Liver (tissue), 8 donors: ENCODE measurements at regions not wholly inside any gene's neighbourhood (a gene's known extent, or its start where the extent isn't known, plus 50 kb on each side); places are given as distances from the start of the nearest gene placed in this dataset.

Source experiments
- DNase-seq: peaks from one replicate; pipeline ENCODE4 v3.0.0-alpha.2; 2017; ENCODE audit warnings: low spot score
- H3K27ac ChIP-seq, 2 donors: one replicate each; pipeline ENCODE4 v1.7.0; 2013; ENCODE audit warnings: inconsistent platforms in 2 of 2, low read length in 2 of 2, control low read depth in 1 of 2, low read depth in 1 of 2, mild to moderate bottlenecking in 1 of 2
- H3K27me3 ChIP-seq, 4 donors: one replicate each; pipeline versions ENCODE4 v1.6.1 to v1.7.0; 2013; ENCODE audit warnings: low read length in 3 of 4, inconsistent platforms in 1 of 4, mild to moderate bottlenecking in 1 of 4, moderate library complexity in 1 of 4; ENCODE audit not compliant: control insufficient read depth in 4 of 4, insufficient read depth in 4 of 4
- H3K36me3 ChIP-seq, 4 donors: one replicate each; pipeline versions ENCODE4 v1.6.1 to v1.7.0; 2013; ENCODE audit warnings: low read length in 3 of 4, mild to moderate bottlenecking in 3 of 4, low read depth in 1 of 4, moderate library complexity in 1 of 4; ENCODE audit not compliant: control insufficient read depth in 4 of 4, insufficient read depth in 3 of 4
- H3K4me1 ChIP-seq, 4 donors: one replicate each; pipeline versions ENCODE4 v1.6.1 to v1.7.0; 2013; ENCODE audit warnings: low read length in 3 of 4, mild to moderate bottlenecking in 3 of 4, moderate library complexity in 1 of 4; ENCODE audit not compliant: control insufficient read depth in 4 of 4, insufficient read depth in 4 of 4
- H3K4me3 ChIP-seq, 3 donors: one replicate each; pipeline versions ENCODE4 v1.6.1 to v1.7.0; 2013; ENCODE audit warnings: low read length in 3 of 3, control low read depth in 1 of 3, low read depth in 1 of 3, mild to moderate bottlenecking in 1 of 3
- H3K9ac ChIP-seq, 2 donors: one replicate each; pipeline ENCODE4 v1.7.0; 2013; ENCODE audit warnings: low read length in 2 of 2, mild to moderate bottlenecking in 2 of 2, moderate library complexity in 2 of 2, control low read depth in 1 of 2, low read depth in 1 of 2
- H3K9me3 ChIP-seq, 4 donors: one replicate each; pipeline versions ENCODE4 v1.6.1 to v1.7.0; 2013; ENCODE audit warnings: low read length in 3 of 4; ENCODE audit not compliant: control insufficient read depth in 4 of 4
- EGR1 ChIP-seq, 2 donors: IDR thresholded peaks; 2 replicates each; pipeline ENCODE4 v1.6.1; 2016 to 2018; ENCODE audit warnings: antibody characterized with exemption in 2 of 2, low read depth in 2 of 2
- FOXA1 ChIP-seq: IDR thresholded peaks from 2 replicates; pipeline ENCODE4 v1.6.1; 2016; ENCODE audit warnings: antibody characterized with exemption
- FOXA2 ChIP-seq: IDR thresholded peaks from 2 replicates; pipeline ENCODE4 v1.6.1; 2016; ENCODE audit warnings: antibody characterized with exemption
- GABPA ChIP-seq, 2 donors: IDR thresholded peaks in 1 of 2; conservative IDR thresholded peaks in 1 of 2; 2 replicates each; pipeline ENCODE4 v1.6.1; 2016; ENCODE audit warnings: antibody characterized with exemption in 2 of 2, mild to moderate bottlenecking in 1 of 2, moderate library complexity in 1 of 2
- HNF4A ChIP-seq, 2 donors: conservative IDR thresholded peaks; 2 replicates each; pipeline ENCODE4 v1.6.1; 2016; ENCODE audit warnings: antibody characterized with exemption in 2 of 2, mild to moderate bottlenecking in 2 of 2
- HNF4G ChIP-seq: IDR thresholded peaks from 2 replicates; pipeline ENCODE4 v1.6.1; 2016; ENCODE audit warnings: antibody characterized with exemption
- JUND ChIP-seq, 2 donors: IDR thresholded peaks; 2 replicates each; pipeline ENCODE4 v1.6.1; 2016; ENCODE audit warnings: antibody characterized with exemption in 2 of 2
- NR2F2 ChIP-seq: IDR thresholded peaks from 2 replicates; pipeline ENCODE4 v1.6.1; 2016; ENCODE audit warnings: antibody characterized with exemption
- RAD21 ChIP-seq, 2 donors: IDR thresholded peaks; 2 replicates each; pipeline ENCODE4 v1.6.1; 2016; ENCODE audit warnings: antibody characterized with exemption in 2 of 2, mild to moderate bottlenecking in 2 of 2
- RXRA ChIP-seq, 2 donors: IDR thresholded peaks; 2 replicates each; pipeline ENCODE4 v1.6.1; 2017 to 2018; ENCODE audit warnings: antibody characterized with exemption in 2 of 2, mild to moderate bottlenecking in 1 of 2
- SP1 ChIP-seq: IDR thresholded peaks from 2 replicates; pipeline ENCODE4 v1.6.1; 2018; ENCODE audit warnings: antibody characterized with exemption, mild to moderate bottlenecking
- TAF1 ChIP-seq: conservative IDR thresholded peaks from 2 replicates; pipeline ENCODE4 v1.6.1; 2016; ENCODE audit warnings: antibody characterized with exemption, mild to moderate bottlenecking
- YY1 ChIP-seq: IDR thresholded peaks from 2 replicates; pipeline ENCODE4 v1.6.1; 2016; ENCODE audit warnings: antibody characterized with exemption, mild to moderate bottlenecking
- WGBS: extraction: QIAGEN DNeasy Blood & Tissue Kit; methylation state at CpG from one replicate; pipeline ENCODE4 v1.1.7; 2013; 5-methylcytosine and 5-hydroxymethylcytosine counted together
- TF ChIP-seq, protein P1 (sequence below): IDR thresholded peaks from 2 replicates; pipeline ENCODE4 v1.6.1; 2016; ENCODE audit warnings: antibody characterized with exemption
- TF ChIP-seq, protein P2 (sequence below): IDR thresholded peaks from 2 replicates; pipeline ENCODE4 v1.6.1; 2016; ENCODE audit warnings: antibody characterized with exemption
- TF ChIP-seq, protein P3 (sequence below): IDR thresholded peaks from 2 replicates; pipeline ENCODE4 v1.6.1; 2016; ENCODE audit warnings: antibody characterized with exemption
- TF ChIP-seq, protein P4 (sequence below): fragments of 150-350 bp; IDR thresholded peaks from 2 replicates; pipeline ENCODE4 v1.5.1; 2017; ENCODE audit warnings: improper control_type of control experiment, low read depth, low read length; ENCODE audit not compliant: missing input control
- donor health status: healthy.
- donor health status: healthy.
- donor health status: healthy.
- donor health status: healthy.
- donor health status: healthy.

DNA sequence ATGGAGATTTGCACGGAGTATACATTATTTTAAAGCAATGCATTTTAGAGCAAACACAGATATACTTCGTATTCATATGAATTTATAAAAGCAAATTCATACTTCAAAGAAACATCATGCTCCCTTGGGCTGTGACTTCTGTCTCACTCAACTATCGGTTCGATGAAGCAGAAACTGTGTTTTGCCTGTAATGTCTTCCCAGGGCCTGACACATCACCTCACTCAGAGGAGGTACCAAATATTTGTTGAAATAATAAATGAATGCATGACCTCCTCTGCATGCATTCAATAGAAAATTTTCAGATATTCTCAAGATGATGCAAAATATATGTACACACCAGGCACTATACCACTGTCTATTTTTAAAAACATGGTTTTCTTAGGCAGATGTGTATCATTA is 432.7 kb downstream of the EFNB2 start (continued):
- TF ChIP-seq YY1: no peak
- no peak for TF ChIP-seq JUND (IDR thresholded peaks at IDR 0.05)
- TF ChIP-seq, protein P1, sequence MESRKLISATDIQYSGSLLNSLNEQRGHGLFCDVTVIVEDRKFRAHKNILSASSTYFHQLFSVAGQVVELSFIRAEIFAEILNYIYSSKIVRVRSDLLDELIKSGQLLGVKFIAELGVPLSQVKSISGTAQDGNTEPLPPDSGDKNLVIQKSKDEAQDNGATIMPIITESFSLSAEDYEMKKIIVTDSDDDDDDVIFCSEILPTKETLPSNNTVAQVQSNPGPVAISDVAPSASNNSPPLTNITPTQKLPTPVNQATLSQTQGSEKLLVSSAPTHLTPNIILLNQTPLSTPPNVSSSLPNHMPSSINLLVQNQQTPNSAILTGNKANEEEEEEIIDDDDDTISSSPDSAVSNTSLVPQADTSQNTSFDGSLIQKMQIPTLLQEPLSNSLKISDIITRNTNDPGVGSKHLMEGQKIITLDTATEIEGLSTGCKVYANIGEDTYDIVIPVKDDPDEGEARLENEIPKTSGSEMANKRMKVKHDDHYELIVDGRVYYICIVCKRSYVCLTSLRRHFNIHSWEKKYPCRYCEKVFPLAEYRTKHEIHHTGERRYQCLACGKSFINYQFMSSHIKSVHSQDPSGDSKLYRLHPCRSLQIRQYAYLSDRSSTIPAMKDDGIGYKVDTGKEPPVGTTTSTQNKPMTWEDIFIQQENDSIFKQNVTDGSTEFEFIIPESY: no peak
- TF ChIP-seq, protein P2, sequence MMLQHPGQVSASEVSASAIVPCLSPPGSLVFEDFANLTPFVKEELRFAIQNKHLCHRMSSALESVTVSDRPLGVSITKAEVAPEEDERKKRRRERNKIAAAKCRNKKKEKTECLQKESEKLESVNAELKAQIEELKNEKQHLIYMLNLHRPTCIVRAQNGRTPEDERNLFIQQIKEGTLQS: no peak

DNA sequence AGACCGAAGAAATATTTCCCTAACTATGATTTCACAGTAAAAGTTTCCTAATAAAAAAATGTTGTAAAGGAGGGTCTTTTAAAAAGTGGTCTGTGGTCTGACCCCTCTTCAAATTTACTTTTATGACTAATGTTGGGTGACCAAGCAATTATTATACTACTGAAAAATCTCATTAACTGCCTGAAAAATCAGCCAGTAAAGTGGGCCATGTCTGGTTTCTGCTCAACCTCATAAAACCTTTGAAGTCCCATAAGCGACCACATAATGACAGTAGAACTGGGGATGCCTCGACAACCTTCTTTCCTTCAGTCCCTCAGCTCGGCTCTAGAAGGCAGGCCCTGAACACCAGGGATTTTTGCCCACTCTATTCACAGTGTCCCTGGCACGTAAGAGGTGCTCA is 434.3 kb downstream of the EFNB2 start:
- H3K27ac ChIP-seq: no peak overlapping the region
- no peak for DNase-seq

DNA sequence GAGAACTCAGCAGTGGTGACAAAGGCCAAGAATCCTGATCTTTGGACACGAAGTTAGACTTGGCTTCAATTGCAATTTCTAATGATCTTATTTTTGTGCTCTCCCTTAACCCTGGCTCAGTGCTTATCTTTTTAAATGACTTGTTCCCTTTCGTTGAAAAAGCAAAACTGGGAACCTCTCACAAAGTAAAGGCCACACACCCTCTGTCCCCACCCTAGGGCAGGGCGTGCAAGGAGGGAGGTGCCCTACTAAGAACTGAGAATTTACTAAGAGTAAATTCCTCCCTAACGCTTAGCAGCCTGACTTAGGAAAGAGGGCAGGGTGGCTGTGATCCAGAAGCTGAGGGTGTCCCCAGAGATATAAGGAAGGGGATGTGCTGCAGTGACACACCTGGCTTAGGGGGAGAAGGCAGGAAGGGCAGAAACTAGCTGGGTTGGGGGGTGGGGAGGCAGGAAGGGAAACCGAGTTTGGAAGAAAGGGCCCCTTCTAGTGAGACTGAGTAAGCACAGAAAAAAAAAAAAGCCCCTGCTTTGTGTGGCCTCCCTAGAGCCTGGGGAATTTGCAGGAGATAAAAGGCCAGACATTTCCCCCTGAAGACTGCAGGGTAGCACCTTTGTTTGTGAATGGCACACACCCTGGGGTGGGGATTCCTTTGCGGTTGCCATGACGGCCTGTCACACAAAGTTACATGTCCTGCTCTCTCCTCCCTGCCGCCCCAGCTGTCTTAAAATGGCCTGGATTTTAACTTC is 435.1 kb downstream of the EFNB2 start:
- WGBS: 28% methylated on average over 8 of the region's 8 CpGs
- H3K27ac ChIP-seq: no peak overlapping the region

More for the DNA sequence above, 434.3 kb downstream of the EFNB2 start:
- TF ChIP-seq FOXA1 (no peak), RAD21 (IDR thresholded peaks at IDR 0.05) (no peak), JUND (IDR thresholded peaks at IDR 0.05) (no peak)
- TF ChIP-seq, protein P3, sequence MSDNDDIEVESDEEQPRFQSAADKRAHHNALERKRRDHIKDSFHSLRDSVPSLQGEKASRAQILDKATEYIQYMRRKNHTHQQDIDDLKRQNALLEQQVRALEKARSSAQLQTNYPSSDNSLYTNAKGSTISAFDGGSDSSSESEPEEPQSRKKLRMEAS: no peak
- Histone ChIP-seq H3K4me3 (no peak overlapping the region), H3K36me3 (no peaks in the 10 kb centered on the region), H3K4me1 (no peaks in the 10 kb centered on the region), H3K9ac (no peak overlapping the region), H3K27me3 (no peaks in the 10 kb centered on the region), H3K9me3 (no peaks in the 10 kb centered on the region)
- WGBS: 68% methylated on average over 5 of the region's 5 CpGs

DNA sequence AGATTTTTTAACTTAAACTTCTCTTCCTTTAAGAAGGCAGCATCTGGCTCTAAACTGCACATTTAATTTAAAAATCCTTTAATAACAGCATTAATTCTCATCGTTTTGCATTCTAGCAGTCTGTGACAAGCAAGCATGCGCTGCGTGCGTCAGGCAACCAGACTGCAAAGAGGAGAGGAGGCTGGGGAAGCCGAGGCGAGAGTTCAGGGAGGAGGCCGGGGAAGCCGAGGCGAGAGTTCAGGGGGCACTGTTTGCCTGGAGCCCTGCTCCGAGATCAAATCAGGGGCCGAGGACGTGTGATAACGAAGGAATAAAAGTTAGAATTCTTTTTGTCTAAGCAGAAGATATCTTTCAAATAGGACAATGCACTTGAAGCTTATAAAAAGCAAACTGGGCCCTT is 435.7 kb downstream of the EFNB2 start:
- Histone ChIP-seq H3K27me3 (no peaks in the 10 kb centered on the region), H3K4me3 (no peak overlapping the region), H3K9me3 (no peaks in the 10 kb centered on the region), H3K36me3 (no peaks in the 10 kb centered on the region), H3K4me1 (no peaks in the 10 kb centered on the region), H3K27ac (no peak overlapping the region), H3K9ac (no peak overlapping the region)
- no peak for DNase-seq
- TF ChIP-seq, protein P4, sequence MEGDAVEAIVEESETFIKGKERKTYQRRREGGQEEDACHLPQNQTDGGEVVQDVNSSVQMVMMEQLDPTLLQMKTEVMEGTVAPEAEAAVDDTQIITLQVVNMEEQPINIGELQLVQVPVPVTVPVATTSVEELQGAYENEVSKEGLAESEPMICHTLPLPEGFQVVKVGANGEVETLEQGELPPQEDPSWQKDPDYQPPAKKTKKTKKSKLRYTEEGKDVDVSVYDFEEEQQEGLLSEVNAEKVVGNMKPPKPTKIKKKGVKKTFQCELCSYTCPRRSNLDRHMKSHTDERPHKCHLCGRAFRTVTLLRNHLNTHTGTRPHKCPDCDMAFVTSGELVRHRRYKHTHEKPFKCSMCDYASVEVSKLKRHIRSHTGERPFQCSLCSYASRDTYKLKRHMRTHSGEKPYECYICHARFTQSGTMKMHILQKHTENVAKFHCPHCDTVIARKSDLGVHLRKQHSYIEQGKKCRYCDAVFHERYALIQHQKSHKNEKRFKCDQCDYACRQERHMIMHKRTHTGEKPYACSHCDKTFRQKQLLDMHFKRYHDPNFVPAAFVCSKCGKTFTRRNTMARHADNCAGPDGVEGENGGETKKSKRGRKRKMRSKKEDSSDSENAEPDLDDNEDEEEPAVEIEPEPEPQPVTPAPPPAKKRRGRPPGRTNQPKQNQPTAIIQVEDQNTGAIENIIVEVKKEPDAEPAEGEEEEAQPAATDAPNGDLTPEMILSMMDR: no peak
- TF ChIP-seq SP1: no peak
- no peak for TF ChIP-seq NR2F2
- TF ChIP-seq EGR1 (IDR thresholded peaks at IDR 0.05; ENCODE audit: low read depth in 2 of 2): no peak
- no peak for TF ChIP-seq JUND (IDR thresholded peaks at IDR 0.05)
- TF ChIP-seq RXRA (IDR thresholded peaks at IDR 0.05): no peak
- TF ChIP-seq RAD21 (IDR thresholded peaks at IDR 0.05): no peak
- TF ChIP-seq HNF4G: no peak
- TF ChIP-seq, protein P3: no peak
- TF ChIP-seq GABPA (IDR thresholded peaks at IDR 0.05 in 1 of 2, conservative IDR thresholded peaks at IDR 0.05 in 1 of 2): no peak
- TF ChIP-seq YY1: no peak
- TF ChIP-seq, protein P1: no peak
- no peak for TF ChIP-seq HNF4A (conservative IDR thresholded peaks at IDR 0.05)
- no peak for TF ChIP-seq FOXA2
- TF ChIP-seq TAF1: no peak
- no peak for TF ChIP-seq FOXA1
- 53% methylated on average over 13 of the region's 13 CpGs for WGBS

More for the DNA sequence above, 435.1 kb downstream of the EFNB2 start:
- TF ChIP-seq TAF1 (no peak), NR2F2 (peak; percentile 57)
- DNase-seq: no peak
- Histone ChIP-seq H3K4me3 (no peak overlapping the region), H3K9ac (no peak overlapping the region), H3K4me1 (no peaks in the 10 kb centered on the region), H3K9me3 (no peaks in the 10 kb centered on the region), H3K27me3 (no peaks in the 10 kb centered on the region), H3K36me3 (no peaks in the 10 kb centered on the region)
